Suppressor macrophage treated with lipopolysaccharide for 4 hours (primary cell): ENCODE measurements at regions not wholly inside any gene's neighbourhood (a gene's known extent, or its start where the extent isn't known, plus 50 kb on each side); places are given as distances from the start of the nearest gene placed in this dataset.
"Not testable (repeated sequence)": the region's sequence is repeated elsewhere in the genome, so short reads cannot be mapped to it uniquely, and the experiment has no call there.

ENCODE experiments used
- DNase-seq: peaks from one replicate; pipeline ENCODE4 v3.0.0-alpha.2; 2020

- no peak for DNase-seq
Observed at GRCh38 chr12:102294568-102294967, 96.9 kb upstream of the PMCH start.

GRCh38 chr12:102291498-102292440 is 94.1 kb upstream of the PMCH start:
- peak; percentile 15 for DNase-seq

- DNase-seq: not testable (repeated sequence)
Observed at GRCh38 chr12:102289702-102290101, 92.1 kb upstream of the PMCH start.

- peak; percentile 6 for DNase-seq
Observed at GRCh38 chr12:102281231-102281630, 83.6 kb upstream of the PMCH start.

- not testable (repeated sequence) for DNase-seq
Observed at GRCh38 chr12:102255687-102256086, 58.1 kb upstream of the PMCH start.

DNA sequence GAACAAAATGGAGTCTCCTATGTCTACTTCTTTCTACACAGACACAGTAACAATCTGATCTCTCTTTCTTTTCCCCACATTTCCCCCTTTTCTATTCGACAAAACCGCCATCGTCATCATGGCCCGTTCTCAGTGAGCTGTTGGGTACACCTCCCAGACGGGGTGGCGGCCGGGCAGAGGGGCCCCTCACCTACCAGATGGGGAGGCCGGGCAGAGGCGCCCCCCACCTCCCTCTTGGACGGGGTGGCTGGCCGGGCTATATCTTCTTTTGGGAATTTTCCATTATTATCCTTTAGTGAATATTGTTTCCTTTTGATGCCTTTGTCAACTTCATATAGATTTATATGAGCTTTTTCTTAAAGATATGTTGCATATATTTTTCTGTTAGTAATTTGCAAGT is 53.4 kb upstream of the PMCH start:
- not testable (repeated sequence) for DNase-seq

GRCh38 chr12:102249079-102249841 is 51.6 kb upstream of the PMCH start:
- DNase-seq: no peak
